ENCODE measurements at regions not wholly inside any gene's neighbourhood (a gene's known extent, or its start where the extent isn't known, plus 50 kb on each side); places are given as distances from the start of the nearest gene placed in this dataset.
"Not testable (repeated sequence)": the region's sequence is repeated elsewhere in the genome, so short reads cannot be mapped to it uniquely, and the experiment has no call there.

GRCh38 chr14:66010695-66011094, 475.5 kb upstream of the CCDC196 start:
- DNase-seq (no peak), ATAC-seq (no peak)
- H3K4me3 ChIP-seq: no peak overlapping the region
- no peak overlapping the region for H3K27ac ChIP-seq
- no peaks in the 10 kb centered on the region for H3K9me3 ChIP-seq
- TF ChIP-seq CTCF (IDR thresholded peaks at IDR 0.05): no peak
- TF ChIP-seq POLR2A (IDR thresholded peaks at IDR 0.05): no peak
- H3K36me3 ChIP-seq: no peaks in the 10 kb centered on the region
- intact Hi-C loops (cut with DNase I): no loop called here
- WGBS, 4 donors: 69 to 82% (median 74%) methylated on average over 2 of the region's 2 CpGs
- peaks cover 0 to 6% (median 0%) of the 10 kb centered on the region in 12 donors for H3K4me1 ChIP-seq
- peaks cover 0 to 4% (median 0%) of the 10 kb centered on the region in 9 donors for H3K27me3 ChIP-seq

GRCh38 chr14:66011855-66012254, 474.3 kb upstream of the CCDC196 start:
- 65 to 79% (median 70%) methylated on average over 3 of the region's 3 CpGs for WGBS, 4 donors
- H3K27me3 ChIP-seq: peaks cover 0 to 4% (median 0%) of the 10 kb centered on the region in 9 donors
- H3K4me1 ChIP-seq: peaks cover 0 to 6% (median 0%) of the 10 kb centered on the region in 12 donors
- no peak for TF ChIP-seq POLR2A (IDR thresholded peaks at IDR 0.05)
- TF ChIP-seq CTCF (IDR thresholded peaks at IDR 0.05): no peak
- intact Hi-C loops (cut with DNase I): no loop called here
- no peaks in the 10 kb centered on the region for H3K9me3 ChIP-seq
- no peak overlapping the region for H3K27ac ChIP-seq
- H3K36me3 ChIP-seq: no peaks in the 10 kb centered on the region
- no peak overlapping the region for H3K4me3 ChIP-seq
- DNase-seq (no peak), ATAC-seq (no peak)

GRCh38 chr14:66013607-66014006, 472.6 kb upstream of the CCDC196 start:
- not testable (repeated sequence) for ATAC-seq
- 59 to 72% (median 63%) methylated on average over 37 to 42 of the region's 42 CpGs for WGBS, 4 donors

GRCh38 chr14:66015071-66015780, 470.9 kb upstream of the CCDC196 start:
- H3K9me3 ChIP-seq: no peaks in the 10 kb centered on the region
- DNase-seq: no peak
- H3K36me3 ChIP-seq: no peaks in the 10 kb centered on the region
- no peaks in the 10 kb centered on the region for H3K4me1 ChIP-seq
- no peak for TF ChIP-seq CTCF (IDR thresholded peaks at IDR 0.05)
- TF ChIP-seq POLR2A (IDR thresholded peaks at IDR 0.05): no peak
- H3K27me3 ChIP-seq: no peaks in the 10 kb centered on the region
- 61 to 74% (median 69%) methylated on average over 4 of the region's 4 CpGs for WGBS, 4 donors
- ATAC-seq: no peak
- intact Hi-C loops (cut with DNase I): no loop called here
- H3K4me3 ChIP-seq: no peak overlapping the region
- no peak overlapping the region for H3K27ac ChIP-seq

More at GRCh38 chr14:66013607-66014006, 472.6 kb upstream of the CCDC196 start:
- H3K27me3 ChIP-seq; H3K36me3 ChIP-seq; H3K4me3 ChIP-seq; H3K4me1 ChIP-seq; H3K9me3 ChIP-seq; DNase-seq; H3K27ac ChIP-seq; intact Hi-C loops (cut with DNase I): not testable (repeated sequence)

- Histone ChIP-seq H3K27me3 (no peaks in the 10 kb centered on the region), H3K36me3 (no peaks in the 10 kb centered on the region), H3K27ac (no peak overlapping the region), H3K4me3 (no peak overlapping the region), H3K4me1 (no peaks in the 10 kb centered on the region), H3K9me3 (no peaks in the 10 kb centered on the region)
- TF ChIP-seq CTCF (IDR thresholded peaks at IDR 0.05): no peak
- no peak for TF ChIP-seq POLR2A (IDR thresholded peaks at IDR 0.05)
- ATAC-seq (no peak), DNase-seq (no peak)
- WGBS, 4 donors: 91 to 97% (median 93%) methylated on average over 1 of the region's 1 CpG
- intact Hi-C loops (cut with DNase I): no loop called here
Observed at GRCh38 chr14:66017927-66018326, 468.2 kb upstream of the CCDC196 start.
